NCI-H226 (cell line): ENCODE measurements at regions not wholly inside any gene's neighbourhood (a gene's known extent, or its start where the extent isn't known, plus 50 kb on each side); places are given as distances from the start of the nearest gene placed in this dataset.
A peak's percentile ranks its signal among the peaks of the same experiment; 100 is the strongest.

Experiments
- DNase-seq: peaks from one replicate; pipeline ENCODE4 v3.0.0-alpha.2; 2015

- DNase-seq, result no peak
These were observed 63.1 kb upstream of the STK38L start for GRCh38 chr12:27180906-27181505.

DNA sequence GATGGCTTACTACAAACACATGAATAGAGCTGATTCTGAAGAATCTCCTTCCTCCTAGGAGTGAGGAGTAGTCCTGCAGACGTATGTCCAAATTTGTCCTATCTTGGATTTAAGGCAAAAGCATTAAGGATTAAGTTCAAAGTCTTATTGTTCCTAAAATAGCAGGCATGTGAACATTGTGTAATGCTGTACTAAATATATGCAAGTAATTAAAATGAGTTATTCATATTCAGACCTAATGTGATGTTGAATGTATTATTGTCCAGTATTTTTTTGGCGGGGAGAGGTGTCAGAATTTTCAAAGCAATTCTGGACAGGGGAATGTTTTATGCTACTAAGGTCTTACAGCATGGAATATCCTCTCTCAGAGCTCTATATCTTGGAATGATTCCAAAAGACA is 60.7 kb upstream of the STK38L start:
- no peak for DNase-seq

DNA sequence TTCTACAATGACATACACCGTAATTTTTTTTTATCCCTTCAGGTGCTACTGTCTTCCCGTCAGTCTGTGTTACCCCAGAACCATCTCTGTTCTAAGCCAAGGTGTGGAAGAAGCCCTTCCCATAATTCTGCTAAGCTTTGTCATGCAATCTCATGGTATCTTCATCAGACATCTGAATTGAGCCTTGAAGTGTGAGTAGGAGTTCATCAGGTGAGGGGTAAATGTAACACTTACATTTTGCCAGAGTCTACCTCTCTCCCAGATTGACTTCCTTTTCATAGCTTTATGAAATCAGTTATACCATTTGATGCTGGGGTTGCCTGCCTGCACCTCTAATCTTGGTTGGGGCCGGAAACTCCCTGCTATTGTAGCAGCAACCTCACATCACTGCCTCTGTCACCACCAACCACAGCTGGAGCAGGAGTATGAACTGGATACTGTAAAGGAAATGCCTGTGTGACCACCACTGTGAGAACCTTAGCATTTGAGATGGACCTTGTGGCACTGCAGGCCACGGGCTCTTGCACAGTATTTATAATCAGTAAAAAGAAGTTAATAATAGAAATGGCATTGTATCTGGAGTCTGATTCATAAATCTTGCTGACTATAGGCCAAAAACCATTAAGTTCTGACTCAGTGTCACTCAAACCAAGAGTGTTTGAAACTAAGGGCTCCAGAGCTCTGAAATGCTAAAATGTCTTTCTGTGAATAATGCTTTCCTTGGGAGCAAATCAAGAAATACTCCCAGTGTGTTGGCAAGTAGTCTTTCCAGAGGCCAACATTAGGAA is 58.7 kb upstream of the STK38L start:
- DNase-seq, result peak; percentile 14

DNA sequence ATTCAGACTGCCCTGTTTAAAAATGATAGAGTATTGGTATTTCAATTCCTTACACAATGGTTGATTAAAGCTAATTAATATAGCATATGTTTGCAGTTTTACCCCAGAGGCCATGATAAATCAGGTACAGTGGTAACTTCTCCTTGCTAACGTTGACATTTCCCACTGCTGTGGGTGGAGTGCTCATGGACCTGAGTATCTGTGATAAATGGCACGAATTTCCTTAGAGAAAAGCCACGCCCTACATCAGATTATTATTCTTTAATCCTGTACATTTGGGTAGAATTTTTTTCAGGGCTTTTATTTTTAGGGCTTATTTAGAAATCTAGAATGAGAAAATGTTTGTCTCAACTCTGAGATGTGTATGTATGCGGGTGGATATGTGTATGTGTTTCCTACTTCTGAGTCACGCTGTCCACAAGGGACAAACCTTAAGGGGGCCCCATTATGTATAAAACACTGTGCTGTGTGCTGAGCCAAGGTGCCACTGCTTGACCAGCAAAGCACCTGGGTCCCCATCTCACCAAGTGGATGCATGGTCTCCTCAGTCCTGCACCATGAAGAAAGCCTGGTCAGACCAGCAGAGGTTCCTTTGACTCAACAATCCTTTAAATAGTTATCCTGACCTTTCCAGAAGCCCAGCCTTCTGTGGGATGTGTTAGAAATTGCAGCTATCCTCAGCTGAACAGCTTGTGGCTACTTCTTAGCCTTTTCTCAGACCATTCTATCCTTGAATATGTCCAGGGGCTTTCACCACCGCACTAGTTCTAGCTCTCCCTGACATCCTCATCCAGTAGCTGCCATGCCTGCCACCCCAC is 57.9 kb upstream of the STK38L start:
- no peak for DNase-seq

GRCh38 chr12:27187697-27188096 is 56.4 kb upstream of the STK38L start:
- DNase-seq, result no peak

DNA sequence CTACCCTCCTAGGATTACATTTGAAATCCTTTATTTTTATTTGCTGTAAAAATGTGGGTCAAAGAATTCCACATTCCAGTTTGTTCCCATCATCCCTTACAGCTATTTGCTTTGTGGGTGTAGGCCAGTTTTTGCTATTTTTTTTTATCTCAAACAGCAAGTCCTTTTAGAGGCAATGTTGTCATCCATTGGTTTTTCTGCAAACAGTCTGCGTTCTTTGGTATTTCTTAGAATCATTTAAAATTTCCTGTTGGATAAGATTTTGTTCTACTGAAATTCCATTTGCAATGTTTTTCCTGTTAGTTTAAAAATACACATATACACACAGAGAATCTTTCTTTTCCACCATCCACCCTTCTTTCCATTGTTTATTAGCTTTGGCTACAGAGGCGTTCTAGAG is 53.3 kb upstream of the STK38L start:
- no peak for DNase-seq

DNA sequence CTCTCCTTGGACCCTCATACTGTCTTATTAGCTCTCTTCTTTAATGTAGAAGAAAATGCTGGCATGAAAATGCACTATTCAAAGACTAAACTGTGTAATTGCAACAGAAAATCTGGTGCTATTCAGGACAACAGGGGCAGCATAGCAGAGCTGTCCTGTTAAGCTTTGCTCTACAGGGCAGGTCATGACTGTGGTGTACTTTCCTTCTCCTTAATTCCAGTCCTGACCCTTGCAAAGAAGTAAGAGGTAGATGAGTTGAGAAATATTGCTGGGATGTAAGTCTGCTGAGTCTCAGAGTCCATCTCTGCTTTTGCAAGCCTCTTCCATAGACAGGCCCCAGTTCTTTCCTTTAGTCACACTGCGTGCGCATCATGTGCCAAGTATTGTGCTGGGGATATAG is 52.6 kb upstream of the STK38L start:
- no peak for DNase-seq

DNA sequence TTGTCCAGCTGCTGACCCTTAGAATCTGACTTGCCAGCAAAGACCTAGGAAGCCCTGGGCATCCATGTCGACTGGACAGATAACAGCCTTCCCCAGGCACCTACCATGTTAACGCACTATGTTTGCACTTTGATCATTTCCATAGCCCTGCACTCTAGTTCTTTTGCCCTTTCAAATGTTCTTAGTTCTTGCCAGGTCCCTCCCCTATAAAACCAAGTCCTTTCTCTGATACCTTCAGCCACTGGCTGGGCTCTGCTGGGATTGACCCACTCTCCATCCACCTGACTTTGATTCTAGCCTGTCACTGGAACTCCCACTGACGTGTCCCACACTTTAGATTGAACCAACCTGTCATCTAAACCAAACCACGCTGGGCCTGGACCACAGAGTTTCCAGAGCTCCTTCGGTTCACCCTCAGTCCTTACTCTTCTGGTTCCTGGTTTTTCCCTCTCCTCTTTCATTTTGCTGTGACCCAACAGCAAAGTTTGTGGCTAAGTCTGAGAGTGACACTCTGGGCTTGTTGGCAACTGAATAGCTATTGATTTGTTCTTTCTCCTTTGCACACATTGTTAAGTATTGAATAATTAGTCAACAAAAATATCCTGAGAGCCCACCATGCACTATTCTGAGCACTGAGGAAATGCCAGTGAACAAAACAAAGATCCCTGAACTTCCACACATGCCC is 51.8 kb upstream of the STK38L start:
- no peak for DNase-seq

DNA sequence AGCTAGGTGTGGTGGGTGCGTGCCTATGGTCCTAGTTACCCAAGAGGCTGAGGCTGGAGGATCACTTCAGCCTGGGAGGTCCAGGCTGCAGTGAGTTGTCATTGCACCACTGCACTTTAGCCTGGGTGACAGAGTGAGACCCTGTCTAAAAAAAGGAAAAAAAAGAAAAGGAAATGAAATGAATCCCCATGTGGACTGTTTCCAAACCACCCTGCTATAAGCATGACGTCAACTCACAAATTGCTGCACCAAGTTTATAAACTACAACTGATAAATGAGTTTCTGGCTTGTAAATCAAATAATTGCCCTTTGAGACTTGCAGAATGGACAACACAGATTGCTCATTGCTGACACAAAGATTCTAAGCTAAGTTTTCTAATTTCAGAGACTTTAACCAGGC is 51.0 kb upstream of the STK38L start:
- DNase-seq, result no peak

DNA sequence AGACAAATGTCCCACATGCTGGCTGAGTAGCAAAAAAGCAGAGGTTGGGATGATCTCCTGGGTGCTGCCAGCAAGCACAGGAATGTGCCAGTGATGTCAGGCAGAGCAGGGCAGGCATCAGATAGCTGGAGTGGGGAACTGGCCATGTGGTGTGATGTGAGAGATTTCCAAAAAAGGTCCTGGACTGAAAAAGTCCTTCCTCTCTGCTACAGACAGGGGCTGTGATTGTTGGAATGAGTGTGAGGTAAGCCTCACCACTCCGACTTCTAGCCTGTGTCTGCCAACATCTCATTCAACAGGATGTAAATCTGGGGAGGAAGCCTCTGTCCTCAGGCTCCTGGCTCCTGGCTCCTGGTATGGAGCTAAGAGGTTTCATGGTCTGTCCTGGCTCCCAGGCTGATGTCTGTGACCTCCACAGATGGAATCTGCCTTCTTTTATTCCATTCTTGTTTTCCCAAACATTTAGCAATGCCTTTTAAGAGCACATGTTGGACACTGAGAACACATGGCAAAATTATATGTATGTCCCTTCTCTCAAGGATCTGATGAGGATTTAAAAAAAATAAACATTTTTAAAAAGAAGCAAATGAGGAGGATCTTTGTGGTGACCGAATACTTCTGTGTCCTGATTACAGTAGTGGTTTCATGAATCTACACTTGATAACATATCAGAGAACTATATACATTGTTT is 50.1 kb upstream of the STK38L start:
- peak; percentile 23 for DNase-seq
